ENCODE measurements at regions not wholly inside any gene's neighbourhood (a gene's known extent, or its start where the extent isn't known, plus 50 kb on each side); places are given as distances from the start of the nearest gene placed in this dataset.

GRCh38 chr4:124199755-124200154 is 512.8 kb downstream of the ANKRD50 start:
- TF ChIP-seq POLR2A (IDR thresholded peaks at IDR 0.05) (no peak), CTCF (IDR thresholded peaks at IDR 0.05) (no peak), EP300 (IDR thresholded peaks at IDR 0.05) (no peak), POLR2AphosphoS5 (IDR thresholded peaks at IDR 0.05) (no peak)

All from suprapubic skin (tissue), 4 donors.